HepG2 (cell line): ENCODE measurements at regions not wholly inside any gene's neighbourhood (a gene's known extent, or its start where the extent isn't known, plus 50 kb on each side); places are given as distances from the start of the nearest gene placed in this dataset.

Experiments used
- ATAC-seq: fragments of 200-7000 bp; cut with Tn5 transposase; 3 replicates; pipeline ENCODE4 v1.9.1; 2020; ENCODE audit warnings: mild to moderate bottlenecking, moderate library complexity
- BruUV-seq: library from RNA; stranded (reverse); fragments of 400-500 nt; replicated peaks from 2 replicates; lab custom pipeline; 2021; lab: Mats Ljungman, UMichigan
- CTCF ChIA-PET: fragments of 300-600 bp; formaldehyde crosslinking; extraction: SDS; loops from one replicate; lab custom pipeline; 2021; ENCODE audit warnings: low total read pairs, inconsistent platforms, low intra/inter-chr PET ratio; lab: Yijun Ruan, JAX
- POLR2A ChIA-PET: fragments of 350-600 bp; sonication (Branson Sonifier 250); formaldehyde crosslinking; loops from one replicate; lab custom pipeline; 2020; ENCODE audit warnings: antibody characterized with exemption, inconsistent platforms; lab: Yijun Ruan, JAX
- DNase-seq: peaks from one replicate; pipeline ENCODE4 v3.0.0-alpha.2; 2015; ENCODE audit warnings: low spot score
- FAIRE-seq: peaks from 3 replicates; lab custom pipeline; 2011; peaks lifted over from hg19 to GRCh38; lab: Jason Lieb, UNC
- H2AFZ ChIP-seq: one replicate; pipeline ENCODE4 v1.6.1; 2011; ENCODE audit warnings: low read length, inconsistent platforms
- H3K27ac ChIP-seq: fragments of 300-600 bp; 3 replicates; pipeline ENCODE4 v1.8.0; 2011; ENCODE audit warnings: mixed run types, mild to moderate bottlenecking, mixed read lengths, low read length, inconsistent platforms; ENCODE audit not compliant: insufficient read depth; ENCODE audit errors: extremely low read length
- H3K27me3 ChIP-seq, 2 experiments: fragments of 200-600 bp in 1 of 2; 2 replicates in 1 of 2; 3 replicates in 1 of 2; pipeline versions ENCODE4 v1.6.0 to v1.8.0; 2011; ENCODE audit warnings: low read length in 2 of 2, mild to moderate bottlenecking in 2 of 2, moderate library complexity in 2 of 2, inconsistent platforms in 1 of 2; ENCODE audit not compliant: insufficient read depth in 2 of 2, control insufficient read depth in 1 of 2
- H3K36me3 ChIP-seq, 2 experiments: fragments of 200-600 bp in 1 of 2; replicated peaks in 1 of 2; 2 replicates in 1 of 2; 3 replicates in 1 of 2; pipeline versions ENCODE4 v1.5.1 to v1.8.0; 2011; ENCODE audit warnings: low read length in 2 of 2, inconsistent platforms in 1 of 2; ENCODE audit not compliant: insufficient read depth in 2 of 2, control insufficient read depth in 1 of 2
- H3K4me1 ChIP-seq: 2 replicates; pipeline ENCODE4 v1.5.1; 2012; ENCODE audit warnings: low read length, inconsistent platforms; ENCODE audit not compliant: insufficient read depth
- H3K4me2 ChIP-seq: 2 replicates; pipeline ENCODE4 v1.6.0; 2011; ENCODE audit warnings: low read depth, low read length, inconsistent platforms
- H3K4me3 ChIP-seq, 3 experiments: fragments of 200-600 bp in 1 of 3; sonication (generic), shearing (Covaris generic) in 1 of 3; replicated peaks in 1 of 3; 2 replicates each; pipeline ENCODE4 v1.5.1; 2011 to 2016; ENCODE audit warnings: low read length in 3 of 3, inconsistent platforms in 2 of 3, low read depth in 2 of 3, mild to moderate bottlenecking in 2 of 3, control low read depth in 1 of 3, mixed read lengths in 1 of 3; ENCODE audit not compliant: insufficient read depth in 1 of 3
- H3K79me2 ChIP-seq: one replicate; pipeline ENCODE4 v1.6.1; 2011; ENCODE audit warnings: low read length, inconsistent platforms; ENCODE audit not compliant: insufficient read depth
- H3K9ac ChIP-seq: 2 replicates; pipeline ENCODE4 v1.6.0; 2011; ENCODE audit warnings: mild to moderate bottlenecking, low read depth, low read length, inconsistent platforms; ENCODE audit not compliant: insufficient read depth
- H3K9me3 ChIP-seq: 2 replicates; pipeline ENCODE4 v1.5.1; 2012; ENCODE audit warnings: mild to moderate bottlenecking, low read length
- H4K20me1 ChIP-seq: 2 replicates; pipeline ENCODE4 v1.6.0; 2011; ENCODE audit warnings: inconsistent platforms, mild to moderate bottlenecking, low read length, moderate library complexity; ENCODE audit not compliant: insufficient read depth
- FOXK1 ChIP-seq: sonication (generic); formaldehyde crosslinking; IDR thresholded peaks from 2 replicates; pipeline ENCODE4 v1.4.0; 2020; ENCODE audit warnings: low read depth, missing genetic modification reagents, borderline replicate concordance
- NFATC3 ChIP-seq: sonication (generic); formaldehyde crosslinking; IDR thresholded peaks from 2 replicates; pipeline ENCODE4 v1.5.1; 2020; ENCODE audit warnings: mild to moderate bottlenecking, missing genetic modification reagents
- ONECUT2 ChIP-seq: sonication (generic); formaldehyde crosslinking; IDR thresholded peaks from 2 replicates; pipeline ENCODE4 v1.4.0; 2020; ENCODE audit warnings: missing genetic modification reagents
- SRY ChIP-seq: sonication (generic); formaldehyde crosslinking; IDR thresholded peaks from 2 replicates; pipeline ENCODE4 v1.8.0; 2022; ENCODE audit warnings: mild to moderate bottlenecking, missing genetic modification reagents
- YY1 ChIP-seq: IDR thresholded peaks from 2 replicates; pipeline ENCODE4 v1.6.1; 2011; ENCODE audit warnings: low read length, low read depth, moderate library complexity, mild to moderate bottlenecking; ENCODE audit not compliant: insufficient read depth, insufficient replicate concordance
- ZBTB21 ChIP-seq: sonication (generic); formaldehyde crosslinking; IDR thresholded peaks from 2 replicates; pipeline ENCODE4 v1.4.0; 2020; ENCODE audit warnings: missing genetic modification reagents
- ZNF350 ChIP-seq: sonication (generic); formaldehyde crosslinking; IDR thresholded peaks from 2 replicates; pipeline ENCODE4 v1.4.0; 2020; ENCODE audit warnings: mild to moderate bottlenecking, low read depth, missing genetic modification reagents, borderline replicate concordance
- ZNF597 ChIP-seq: sonication (generic); formaldehyde crosslinking; IDR thresholded peaks from 2 replicates; pipeline ENCODE4 v1.5.0; 2020; ENCODE audit warnings: missing genetic modification reagents
- ZNF619 ChIP-seq: sonication (generic); formaldehyde crosslinking; IDR thresholded peaks from 2 replicates; pipeline ENCODE4 v1.4.0; 2020; ENCODE audit warnings: mild to moderate bottlenecking, missing genetic modification reagents
- ZNF639 ChIP-seq: conservative IDR thresholded peaks from 2 replicates; pipeline ENCODE4 v1.6.1; 2018; ENCODE audit warnings: missing genetic modification reagents
- WGBS: methylation state at CpG from one replicate; pipeline ENCODE4 v1.1.6; 2017; ENCODE audit warnings: low lambda C conversion rate; 5-methylcytosine and 5-hydroxymethylcytosine counted together
- in situ Hi-C: cut with HindIII; loops from 2 replicates; pipeline ENCODE4 v1.10.0; 2017; ENCODE audit warnings: low pct_unique_long_range_greater_than_20kb; ENCODE audit not compliant: extremely low pct_ligation_motif_present
- intact Hi-C: fragments of 100-400 bp; cut with micrococcal nuclease; formaldehyde crosslinking; loops from one replicate; pipeline ENCODE4 v1.10.0; 2022; ENCODE audit not compliant: unreplicated experiment
- TF ChIP-seq, protein P1 (sequence below): sonication (generic); formaldehyde crosslinking; IDR thresholded peaks from 2 replicates; pipeline ENCODE4 v1.4.0; 2020; ENCODE audit warnings: missing genetic modification reagents
- TF ChIP-seq, protein P2 (sequence below): IDR thresholded peaks from 2 replicates; pipeline ENCODE4 v1.6.1; 2016

DNA sequence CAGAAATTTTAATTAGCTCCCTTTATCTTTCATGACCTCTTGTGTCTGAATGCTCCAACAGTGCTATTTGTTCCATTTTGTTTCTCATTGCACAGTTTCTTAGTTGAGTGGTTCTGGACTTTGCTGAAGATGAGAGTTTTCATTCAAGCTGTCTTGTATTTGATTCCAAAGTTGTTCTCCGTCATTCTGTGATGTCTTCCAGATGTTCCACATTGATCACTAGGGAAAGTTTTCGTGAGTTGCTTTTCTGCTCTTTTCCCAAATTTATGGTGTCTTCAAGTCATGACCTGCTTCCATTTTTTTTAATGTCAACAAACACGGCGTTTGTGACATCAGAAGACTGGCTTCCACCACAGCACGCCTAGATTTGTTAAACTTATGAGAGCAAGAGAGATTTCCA is 575.5 kb downstream of the MRPL39 start:
- no peaks in the 10 kb centered on the region for H3K36me3 ChIP-seq
- ATAC-seq = no peak
- no peak overlapping the region for H3K9ac ChIP-seq
- POLR2A ChIA-PET = no interaction called here
- FAIRE-seq = no peak
- H3K9me3 ChIP-seq = peaks cover 70% of the 10 kb centered on the region
- H4K20me1 ChIP-seq = no peaks in the 10 kb centered on the region
- no peak for DNase-seq
- H2AFZ ChIP-seq = no peak overlapping the region
- no peaks in the 10 kb centered on the region for H3K4me1 ChIP-seq
- WGBS = 2% methylated on average over 5 of the region's 5 CpGs
- in situ Hi-C loops = no loop called here
- no peak overlapping the region for H3K4me3 ChIP-seq
- TF ChIP-seq NFATC3 = no peak
- no peak for TF ChIP-seq ZBTB21 (CRISPR knock-in tag)
- no peak for TF ChIP-seq FOXK1
- no peak for TF ChIP-seq ZNF639
- no peak for TF ChIP-seq YY1
- TF ChIP-seq, all 625 proteins: peak for 0
- Histone ChIP-seq H3K79me2 (no peaks in the 10 kb centered on the region), H3K4me2 (no peak overlapping the region), H3K27ac (no peak overlapping the region), H3K27me3 (no peaks in the 10 kb centered on the region)
- CTCF ChIA-PET = no interaction called here
- no TSS peak for BruUV-seq
- intact Hi-C loops = no loop called here

- Histone ChIP-seq H3K4me2 (no peak overlapping the region), H3K9ac (no peak overlapping the region), H2AFZ (no peak overlapping the region), H3K4me3 (no peak overlapping the region), H3K27me3 (no peaks in the 10 kb centered on the region), H3K4me1 (no peaks in the 10 kb centered on the region), H3K79me2 (no peaks in the 10 kb centered on the region), H3K27ac (no peak overlapping the region), H3K9me3 (peaks cover 73% of the 10 kb centered on the region), H3K36me3 (no peaks in the 10 kb centered on the region), H4K20me1 (no peaks in the 10 kb centered on the region)
- DNase-seq = no peak
- BruUV-seq = no TSS peak
- ChIA-PET CTCF (no interaction called here), POLR2A (no interaction called here)
- intact Hi-C loops = no loop called here
- no peak for FAIRE-seq
- in situ Hi-C loops = no loop called here
- WGBS = 1% methylated on average over 3 of the region's 3 CpGs
- no peak for ATAC-seq
- no peak for TF ChIP-seq ZNF619 (CRISPR knock-in tag)
- TF ChIP-seq, protein P1, sequence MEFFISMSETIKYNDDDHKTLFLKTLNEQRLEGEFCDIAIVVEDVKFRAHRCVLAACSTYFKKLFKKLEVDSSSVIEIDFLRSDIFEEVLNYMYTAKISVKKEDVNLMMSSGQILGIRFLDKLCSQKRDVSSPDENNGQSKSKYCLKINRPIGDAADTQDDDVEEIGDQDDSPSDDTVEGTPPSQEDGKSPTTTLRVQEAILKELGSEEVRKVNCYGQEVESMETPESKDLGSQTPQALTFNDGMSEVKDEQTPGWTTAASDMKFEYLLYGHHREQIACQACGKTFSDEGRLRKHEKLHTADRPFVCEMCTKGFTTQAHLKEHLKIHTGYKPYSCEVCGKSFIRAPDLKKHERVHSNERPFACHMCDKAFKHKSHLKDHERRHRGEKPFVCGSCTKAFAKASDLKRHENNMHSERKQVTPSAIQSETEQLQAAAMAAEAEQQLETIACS (CRISPR knock-in tag) = no peak
- TF ChIP-seq SRY = no peak
- TF ChIP-seq, protein P2, sequence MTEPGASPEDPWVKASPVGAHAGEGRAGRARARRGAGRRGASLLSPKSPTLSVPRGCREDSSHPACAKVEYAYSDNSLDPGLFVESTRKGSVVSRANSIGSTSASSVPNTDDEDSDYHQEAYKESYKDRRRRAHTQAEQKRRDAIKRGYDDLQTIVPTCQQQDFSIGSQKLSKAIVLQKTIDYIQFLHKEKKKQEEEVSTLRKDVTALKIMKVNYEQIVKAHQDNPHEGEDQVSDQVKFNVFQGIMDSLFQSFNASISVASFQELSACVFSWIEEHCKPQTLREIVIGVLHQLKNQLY (CRISPR knock-in tag) = no peak
- no peak for TF ChIP-seq ZNF597 (CRISPR knock-in tag)
- TF ChIP-seq ONECUT2 (CRISPR knock-in tag) = no peak
- TF ChIP-seq ZNF350 (CRISPR knock-in tag) = no peak
Measured at GRCh38 chr21:25029580-25029979, 577.7 kb downstream of the MRPL39 start.
